ENCODE measurements at regions not wholly inside any gene's neighbourhood (a gene's known extent, or its start where the extent isn't known, plus 50 kb on each side); places are given as distances from the start of the nearest gene placed in this dataset.

GRCh38 chr2:40540026-40540425, 88.1 kb upstream of the SLC8A1 start:
- no peak for DNase-seq (ENCODE audit: insufficient read length, low spot score)
- FAIRE-seq, result no peak
- no peak for TF ChIP-seq POLR2A (IDR thresholded peaks at IDR 0.05; ENCODE audit: low read depth, low read length)
- no peak for TF ChIP-seq TAF1 (IDR thresholded peaks at IDR 0.05; ENCODE audit: low read depth, low read length)
- TF ChIP-seq SPI1 (IDR thresholded peaks at IDR 0.05; ENCODE audit: low read depth, low read length), result no peak
- TF ChIP-seq POLR2AphosphoS5 (IDR thresholded peaks at IDR 0.05; ENCODE audit: low read depth, low read length), result no peak
- TF ChIP-seq PAX5 (IDR thresholded peaks at IDR 0.05; ENCODE audit: insufficient read depth, low read length, severe bottlenecking), result no peak
- no peak for TF ChIP-seq POU2F2 (IDR thresholded peaks at IDR 0.05; ENCODE audit: low read depth, low read length)

- DNase-seq (ENCODE audit: insufficient read length, low spot score) (no peak), FAIRE-seq (no peak)
- no peak for TF ChIP-seq SPI1 (IDR thresholded peaks at IDR 0.05; ENCODE audit: low read depth, low read length)
- TF ChIP-seq POU2F2 (IDR thresholded peaks at IDR 0.05; ENCODE audit: low read depth, low read length), result no peak
- TF ChIP-seq PAX5 (IDR thresholded peaks at IDR 0.05; ENCODE audit: insufficient read depth, low read length, severe bottlenecking), result no peak
- no peak for TF ChIP-seq POLR2A (IDR thresholded peaks at IDR 0.05; ENCODE audit: low read depth, low read length)
- no peak for TF ChIP-seq POLR2AphosphoS5 (IDR thresholded peaks at IDR 0.05; ENCODE audit: low read depth, low read length)
- no peak for TF ChIP-seq TAF1 (IDR thresholded peaks at IDR 0.05; ENCODE audit: low read depth, low read length)
Measured at GRCh38 chr2:40543381-40543780, 91.5 kb upstream of the SLC8A1 start.

DNA sequence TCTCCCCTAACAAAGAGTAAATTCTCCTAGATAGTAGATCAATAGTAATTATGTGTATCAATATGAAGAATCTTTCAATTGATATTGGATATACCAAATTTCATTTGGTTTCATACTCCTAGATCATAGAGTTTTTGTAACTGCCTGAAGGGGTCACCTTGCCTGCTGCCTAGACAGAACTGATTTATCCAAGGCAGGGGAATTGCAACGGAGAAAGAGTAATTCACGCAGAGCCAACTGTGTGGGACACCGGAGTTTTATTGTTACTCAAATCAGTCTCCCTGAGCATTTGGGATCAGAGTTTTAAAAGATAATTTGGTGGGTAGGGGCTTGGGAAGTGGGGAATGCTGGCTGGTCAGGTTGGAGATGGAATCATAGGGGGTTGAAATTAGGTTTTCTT, 92.2 kb upstream of the SLC8A1 start:
- no peak for DNase-seq (ENCODE audit: insufficient read length, low spot score)

GRCh38 chr2:40545645-40546044, 93.8 kb upstream of the SLC8A1 start:
- DNase-seq (ENCODE audit: insufficient read length, low spot score), result no peak
- FAIRE-seq, result no peak
- no peak for TF ChIP-seq TAF1 (IDR thresholded peaks at IDR 0.05; ENCODE audit: low read depth, low read length)
- TF ChIP-seq PAX5 (IDR thresholded peaks at IDR 0.05; ENCODE audit: insufficient read depth, low read length, severe bottlenecking), result no peak

More for the DNA sequence above, 92.2 kb upstream of the SLC8A1 start:
- no peak for TF ChIP-seq POLR2A (IDR thresholded peaks at IDR 0.05; ENCODE audit: low read depth, low read length)
- TF ChIP-seq SPI1 (IDR thresholded peaks at IDR 0.05; ENCODE audit: low read depth, low read length), result no peak
- TF ChIP-seq TAF1 (IDR thresholded peaks at IDR 0.05; ENCODE audit: low read depth, low read length), result no peak
- no peak for TF ChIP-seq POU2F2 (IDR thresholded peaks at IDR 0.05; ENCODE audit: low read depth, low read length)
- no peak for TF ChIP-seq POLR2AphosphoS5 (IDR thresholded peaks at IDR 0.05; ENCODE audit: low read depth, low read length)
- no peak for TF ChIP-seq PAX5 (IDR thresholded peaks at IDR 0.05; ENCODE audit: insufficient read depth, low read length, severe bottlenecking)
- FAIRE-seq, result no peak

GRCh38 chr2:40546439-40547191, 94.7 kb upstream of the SLC8A1 start:
- DNase-seq (ENCODE audit: insufficient read length, low spot score) (no peak), FAIRE-seq (no peak)
- TF ChIP-seq POU2F2 (IDR thresholded peaks at IDR 0.05; ENCODE audit: low read depth, low read length), result no peak
- no peak for TF ChIP-seq PAX5 (IDR thresholded peaks at IDR 0.05; ENCODE audit: insufficient read depth, low read length, severe bottlenecking)
- no peak for TF ChIP-seq POLR2A (IDR thresholded peaks at IDR 0.05; ENCODE audit: low read depth, low read length)
- TF ChIP-seq SPI1 (IDR thresholded peaks at IDR 0.05; ENCODE audit: low read depth, low read length), result no peak
- no peak for TF ChIP-seq POLR2AphosphoS5 (IDR thresholded peaks at IDR 0.05; ENCODE audit: low read depth, low read length)
- TF ChIP-seq TAF1 (IDR thresholded peaks at IDR 0.05; ENCODE audit: low read depth, low read length), result no peak

DNA sequence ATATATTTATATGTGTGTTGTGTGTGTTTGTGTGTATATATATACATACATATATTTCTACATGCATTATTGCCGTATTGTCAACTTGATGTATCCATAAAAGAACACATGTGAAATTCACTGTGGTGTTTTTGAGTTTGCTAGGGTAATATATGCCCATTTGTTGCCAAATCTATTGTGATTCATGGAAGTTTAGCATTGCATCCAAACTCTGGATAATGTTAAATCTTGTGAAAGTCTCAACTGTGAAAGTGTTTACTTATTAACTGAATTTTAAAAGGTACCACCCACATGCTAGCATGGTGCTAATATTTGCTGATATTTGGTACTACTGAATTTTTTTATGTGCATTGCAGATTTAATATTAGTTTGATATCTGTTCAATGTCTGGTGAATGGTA, 96.6 kb upstream of the SLC8A1 start:
- FAIRE-seq, result no peak
- TF ChIP-seq POLR2A (IDR thresholded peaks at IDR 0.05; ENCODE audit: low read depth, low read length) (no peak), TAF1 (IDR thresholded peaks at IDR 0.05; ENCODE audit: low read depth, low read length) (no peak), SPI1 (IDR thresholded peaks at IDR 0.05; ENCODE audit: low read depth, low read length) (no peak), PAX5 (IDR thresholded peaks at IDR 0.05; ENCODE audit: insufficient read depth, low read length, severe bottlenecking) (no peak), POLR2AphosphoS5 (IDR thresholded peaks at IDR 0.05; ENCODE audit: low read depth, low read length) (no peak), POU2F2 (IDR thresholded peaks at IDR 0.05; ENCODE audit: low read depth, low read length) (no peak)
- DNase-seq (ENCODE audit: insufficient read length, low spot score), result no peak

- DNase-seq (ENCODE audit: insufficient read length, low spot score) (no peak), FAIRE-seq (no peak)
- TF ChIP-seq TAF1 (IDR thresholded peaks at IDR 0.05; ENCODE audit: low read depth, low read length) (no peak), POU2F2 (IDR thresholded peaks at IDR 0.05; ENCODE audit: low read depth, low read length) (no peak), POLR2A (IDR thresholded peaks at IDR 0.05; ENCODE audit: low read depth, low read length) (no peak), POLR2AphosphoS5 (IDR thresholded peaks at IDR 0.05; ENCODE audit: low read depth, low read length) (no peak), PAX5 (IDR thresholded peaks at IDR 0.05; ENCODE audit: insufficient read depth, low read length, severe bottlenecking) (no peak), SPI1 (IDR thresholded peaks at IDR 0.05; ENCODE audit: low read depth, low read length) (no peak)
Measured at GRCh38 chr2:40550085-40550484, 98.2 kb upstream of the SLC8A1 start.

DNA sequence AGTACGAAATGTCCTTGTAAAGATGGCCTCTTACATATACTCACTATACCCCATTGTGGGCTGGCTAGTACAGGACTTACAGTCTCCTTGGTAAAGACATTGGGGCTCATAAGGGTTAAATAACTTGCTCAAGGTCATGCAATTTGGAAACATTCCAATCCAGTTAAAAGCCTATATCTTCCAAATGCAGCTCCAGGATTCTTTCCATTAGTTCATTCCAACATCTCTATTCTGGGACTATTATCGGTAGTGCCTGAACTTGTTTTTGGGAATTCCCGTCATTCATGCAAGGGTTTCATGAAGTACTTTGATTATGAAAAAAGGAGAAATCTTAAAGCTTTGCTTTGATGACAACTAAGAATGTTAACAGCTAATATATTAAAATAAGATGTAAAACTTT, 99.2 kb upstream of the SLC8A1 start:
- no peak for DNase-seq (ENCODE audit: insufficient read length, low spot score)
- FAIRE-seq, result no peak
- TF ChIP-seq SPI1 (IDR thresholded peaks at IDR 0.05; ENCODE audit: low read depth, low read length), result no peak
- TF ChIP-seq PAX5 (IDR thresholded peaks at IDR 0.05; ENCODE audit: insufficient read depth, low read length, severe bottlenecking), result no peak
- no peak for TF ChIP-seq POLR2AphosphoS5 (IDR thresholded peaks at IDR 0.05; ENCODE audit: low read depth, low read length)
- TF ChIP-seq TAF1 (IDR thresholded peaks at IDR 0.05; ENCODE audit: low read depth, low read length), result no peak
- no peak for TF ChIP-seq POLR2A (IDR thresholded peaks at IDR 0.05; ENCODE audit: low read depth, low read length)
- no peak for TF ChIP-seq POU2F2 (IDR thresholded peaks at IDR 0.05; ENCODE audit: low read depth, low read length)

DNA sequence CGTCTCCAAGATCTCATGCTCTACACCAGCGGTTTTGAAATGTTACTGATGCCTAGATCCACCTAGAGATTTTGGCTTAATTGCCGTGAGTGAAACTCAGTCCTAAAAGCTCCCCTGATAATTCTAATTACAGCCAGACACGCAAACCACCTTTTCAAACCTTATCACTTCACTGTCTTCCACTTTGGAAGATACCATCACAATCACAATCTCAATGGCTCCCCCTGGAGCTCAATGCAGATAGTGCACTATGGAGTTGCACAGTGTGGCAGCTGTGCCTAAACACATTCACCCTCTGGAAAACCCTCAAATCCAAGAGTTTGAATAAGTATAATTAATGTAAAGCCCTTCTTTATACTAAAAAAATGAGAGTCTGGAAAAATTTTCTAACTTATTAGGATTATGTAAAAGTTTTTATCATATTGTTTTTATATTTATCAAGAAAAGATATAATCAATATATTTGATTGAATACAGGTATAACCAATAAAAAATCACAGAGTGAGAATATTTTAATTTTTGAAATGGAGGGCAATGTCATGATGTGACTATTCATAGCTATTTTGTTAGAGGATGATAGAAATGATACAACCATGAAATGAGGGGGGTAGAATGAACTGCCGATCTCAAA, 102.9 kb upstream of the SLC8A1 start:
- FAIRE-seq (peak; percentile 31), DNase-seq (ENCODE audit: insufficient read length, low spot score) (no peak)
- TF ChIP-seq PAX5 (IDR thresholded peaks at IDR 0.05; ENCODE audit: insufficient read depth, low read length, severe bottlenecking) (no peak), POLR2A (IDR thresholded peaks at IDR 0.05; ENCODE audit: low read depth, low read length) (no peak), TAF1 (IDR thresholded peaks at IDR 0.05; ENCODE audit: low read depth, low read length) (no peak), POLR2AphosphoS5 (IDR thresholded peaks at IDR 0.05; ENCODE audit: low read depth, low read length) (no peak)
